HG02759 (cell line): ENCODE measurements at regions not wholly inside any gene's neighbourhood (a gene's known extent, or its start where the extent isn't known, plus 50 kb on each side); places are given as distances from the start of the nearest gene placed in this dataset.

Experiments
- ATAC-seq: cut with Tn5 transposase; IDR thresholded peaks from one replicate; pipeline ENCODE4 v1.9.1; 2021; ENCODE audit warnings: mild to moderate bottlenecking, moderate library complexity; ENCODE audit not compliant: unreplicated experiment

DNA sequence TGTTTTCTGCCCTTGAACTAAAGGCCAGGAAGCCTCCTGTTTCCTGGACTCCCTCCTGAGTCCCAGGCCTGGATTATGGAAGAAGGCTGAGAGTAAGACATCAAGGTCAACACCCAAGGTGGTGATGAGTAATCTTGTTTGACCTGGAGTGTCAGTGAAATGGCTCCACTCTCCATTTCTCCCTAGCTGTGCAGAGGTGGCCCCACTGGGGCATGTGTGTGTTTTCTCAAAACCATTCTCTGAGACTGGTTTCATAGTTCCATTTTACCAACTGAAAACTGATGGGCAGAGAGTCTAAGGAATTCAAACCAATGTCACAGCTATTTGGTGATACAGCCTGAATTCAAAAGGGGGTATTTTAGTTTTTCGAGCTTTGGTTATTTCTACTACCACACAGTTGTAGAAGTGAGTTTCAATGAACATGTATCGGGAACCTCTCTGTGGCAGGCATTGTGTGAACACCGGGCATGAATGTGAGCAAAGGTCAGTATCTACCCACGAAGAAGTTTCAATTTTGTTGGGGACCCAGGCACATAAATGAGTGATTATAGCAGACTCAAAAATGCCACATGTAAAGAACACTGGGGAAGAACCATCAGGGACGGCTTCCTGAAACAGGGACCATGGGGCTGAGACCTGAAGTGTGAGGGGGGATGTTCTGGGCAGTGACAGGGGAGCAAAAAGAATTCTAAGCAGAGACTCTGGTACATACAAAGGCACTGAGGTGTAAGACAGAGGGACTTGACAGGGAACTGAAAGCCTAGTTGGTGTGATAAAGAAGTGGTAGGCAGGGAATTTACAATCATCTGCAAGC lies 269.6 kb upstream of the KLF4 start:
- peak; percentile 72 for ATAC-seq

- ATAC-seq: no peak
Measured at GRCh38 chr9:107756091-107756490, 266.5 kb upstream of the KLF4 start.

- ATAC-seq: no peak
Measured at GRCh38 chr9:107755246-107755645, 265.7 kb upstream of the KLF4 start.

DNA sequence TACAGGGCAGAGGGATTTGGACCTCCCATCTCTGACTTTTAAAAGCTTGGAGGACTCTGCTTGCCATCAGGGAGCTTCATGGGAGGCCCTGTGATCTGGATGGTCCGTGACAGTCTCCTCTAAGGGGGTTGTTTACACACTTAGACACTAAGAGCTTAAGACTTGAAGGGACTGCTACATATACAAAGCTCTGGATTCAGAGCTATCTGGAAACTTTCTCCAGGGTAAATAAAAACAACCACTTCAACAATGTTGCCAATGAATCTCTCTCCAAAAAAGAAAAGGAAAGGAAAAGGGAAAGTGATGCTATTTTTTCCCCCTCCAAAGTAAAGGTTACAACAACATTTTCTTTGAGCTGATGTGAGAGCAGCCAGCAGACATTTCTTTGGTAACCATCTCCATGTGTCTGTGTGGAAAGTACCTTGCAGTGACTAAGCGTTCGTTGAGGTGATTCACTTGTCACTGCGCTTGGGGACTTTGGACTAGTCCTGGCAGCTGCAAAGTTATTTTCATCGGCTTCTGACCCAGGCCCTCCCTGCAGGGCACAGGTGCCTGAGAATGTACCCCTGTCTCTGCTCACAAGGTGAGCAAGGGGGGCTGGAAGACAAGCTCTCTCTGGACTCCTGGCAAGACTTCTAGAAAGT lies 262.1 kb upstream of the KLF4 start:
- ATAC-seq: peak; percentile 94

GRCh38 chr9:107750741-107751566 lies 261.4 kb upstream of the KLF4 start:
- ATAC-seq: no peak

- no peak for ATAC-seq
Measured at GRCh38 chr9:107749787-107750444, 260.3 kb upstream of the KLF4 start.

- no peak for ATAC-seq
Measured at GRCh38 chr9:107744873-107745272, 255.3 kb upstream of the KLF4 start.

- no peak for ATAC-seq
Measured at GRCh38 chr9:107742531-107743309, 253.2 kb upstream of the KLF4 start.

- ATAC-seq: no peak
Measured at GRCh38 chr9:107740088-107740980, 250.8 kb upstream of the KLF4 start.

DNA sequence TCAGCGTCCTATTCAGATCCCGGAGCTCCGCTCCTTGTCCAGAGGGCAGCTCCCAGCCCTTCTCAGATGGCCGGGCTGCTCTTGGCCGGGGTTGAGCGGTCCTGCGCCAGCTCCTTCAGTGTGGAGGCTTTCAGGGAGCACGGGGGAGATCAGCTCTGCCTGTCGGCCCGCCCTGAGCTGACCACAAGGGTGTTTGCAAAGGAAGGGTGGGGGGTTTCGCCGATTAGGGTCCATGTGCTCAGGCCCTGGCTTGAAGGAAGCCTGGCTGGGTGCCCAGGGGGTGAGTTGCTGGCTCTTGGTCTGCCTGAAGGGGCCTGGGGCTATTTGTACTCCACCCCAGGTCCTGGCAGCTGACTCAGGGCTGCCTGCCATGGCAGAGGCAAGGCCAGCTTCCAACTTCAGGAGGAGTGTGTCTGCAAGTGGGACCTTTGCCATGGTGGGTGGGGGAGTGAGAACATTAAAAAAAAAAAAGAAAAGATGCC lies 250.1 kb upstream of the KLF4 start:
- ATAC-seq: no peak

DNA sequence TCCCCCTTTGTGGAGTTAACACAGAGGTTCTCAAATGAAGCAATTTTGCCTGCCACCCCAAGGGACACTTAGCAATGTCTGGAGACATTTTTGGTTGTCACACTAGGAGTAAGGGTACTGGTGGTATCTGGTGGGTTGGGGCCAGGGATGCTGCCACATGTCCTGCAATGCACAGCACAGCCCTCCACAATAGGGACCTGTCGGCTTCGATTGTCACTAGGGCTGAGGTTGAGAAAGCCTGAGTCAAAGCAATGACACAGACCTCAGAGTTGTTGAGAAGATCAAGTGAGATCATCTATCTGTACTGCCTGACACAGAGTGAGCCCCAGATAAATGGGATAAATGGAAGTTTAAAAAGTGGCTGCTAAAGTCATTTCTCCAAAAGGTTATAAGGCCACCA lies 249.2 kb upstream of the KLF4 start:
- no peak for ATAC-seq

- no peak for ATAC-seq
Measured at GRCh38 chr9:107737987-107738743, 248.6 kb upstream of the KLF4 start.

GRCh38 chr9:107737610-107737986 lies 248.0 kb upstream of the KLF4 start:
- no peak for ATAC-seq

DNA sequence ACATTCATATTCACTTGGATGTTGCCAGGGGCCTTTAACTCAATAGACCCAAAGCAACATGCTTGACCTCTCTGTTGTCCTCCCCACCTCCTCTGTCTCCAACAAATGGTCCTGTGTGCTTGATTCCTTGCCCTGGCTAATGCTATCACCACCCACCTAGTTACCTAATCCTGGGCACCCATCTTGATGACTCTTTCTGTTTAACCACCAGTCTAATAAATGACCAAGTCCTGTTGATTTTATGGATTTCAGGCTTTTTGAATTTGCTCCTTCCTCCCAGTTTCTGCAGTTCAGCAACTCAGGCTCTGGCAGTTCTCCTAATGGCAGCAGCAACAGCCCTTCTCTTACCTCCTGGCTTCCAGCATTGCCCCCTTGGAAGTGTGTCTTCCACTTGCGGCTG lies 246.3 kb upstream of the KLF4 start:
- no peak for ATAC-seq

DNA sequence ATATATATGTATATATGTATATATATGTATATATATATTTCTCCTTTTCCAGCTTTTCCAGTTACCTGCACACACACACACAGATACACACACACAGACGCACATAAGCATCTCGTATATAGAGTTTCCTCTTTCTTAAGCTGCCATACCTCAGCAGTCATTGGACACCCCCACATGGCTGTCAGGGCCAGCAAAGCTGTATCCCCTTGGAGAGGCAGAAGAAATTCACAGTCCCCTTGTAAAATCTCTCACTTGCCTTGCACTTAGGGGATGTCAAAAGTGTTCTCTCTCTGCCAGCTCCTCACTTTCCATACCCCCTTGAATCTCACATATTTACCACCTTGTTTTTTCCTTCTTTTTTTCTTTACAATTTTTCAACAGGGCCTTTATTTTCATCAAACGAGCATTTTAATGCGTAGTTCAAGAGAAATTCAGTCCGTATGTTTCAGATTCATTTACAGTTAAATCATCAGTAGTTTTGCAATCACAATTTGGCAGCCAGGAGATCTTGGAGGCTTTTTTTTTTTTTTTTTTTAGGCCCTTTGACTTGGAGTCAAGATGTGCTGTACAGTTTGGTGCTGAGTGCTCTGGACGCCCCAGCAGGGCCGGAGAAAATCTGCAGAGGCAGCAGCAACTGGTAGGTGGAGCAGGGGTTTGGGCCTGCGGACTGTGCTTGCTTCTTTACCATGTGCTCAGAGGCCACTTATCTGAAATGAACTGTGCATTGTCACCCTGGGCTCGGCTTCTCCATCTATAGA lies 244.9 kb upstream of the KLF4 start:
- no peak for ATAC-seq

DNA sequence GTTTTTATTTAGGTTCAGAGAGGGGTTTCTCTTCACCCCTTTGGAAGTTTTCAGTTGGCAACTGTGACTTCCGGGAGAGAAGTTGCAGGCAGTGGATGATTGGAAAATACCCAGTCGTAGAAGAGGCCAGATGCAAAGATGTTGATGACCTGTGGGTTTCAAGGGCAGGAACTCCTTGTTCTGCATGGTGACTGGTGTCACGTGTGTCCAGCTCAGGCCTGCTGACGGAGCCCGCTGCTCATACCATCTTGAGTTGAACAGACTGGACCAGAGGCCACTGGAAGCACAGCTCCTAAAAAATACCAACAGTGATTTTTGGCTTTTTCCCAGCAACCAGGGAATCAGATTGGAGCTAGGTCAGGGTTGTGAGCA lies 243.9 kb upstream of the KLF4 start:
- no peak for ATAC-seq

GRCh38 chr9:107732781-107733522 lies 243.4 kb upstream of the KLF4 start:
- no peak for ATAC-seq
